ENCODE measurements at regions not wholly inside any gene's neighbourhood (a gene's known extent, or its start where the extent isn't known, plus 50 kb on each side); places are given as distances from the start of the nearest gene placed in this dataset.

- no peak for DNase-seq (ENCODE audit: low read depth in 1 of 2, low spot score in 1 of 2)
- Histone ChIP-seq H3K27me3 (ENCODE audit: insufficient read depth, poor library complexity, severe bottlenecking) (no peaks in the 10 kb centered on the region), H3K27ac (replicated peaks) (no peak overlapping the region), H3K4me3 (replicated peaks; ENCODE audit: insufficient read depth, low read length) (no peak overlapping the region)
- TF ChIP-seq POLR2AphosphoS5 (IDR thresholded peaks at IDR 0.05; ENCODE audit: low read depth), result no peak
- no peak for TF ChIP-seq CTCF (IDR thresholded peaks at IDR 0.05; ENCODE audit: insufficient read depth, low read length)
- no peak for TF ChIP-seq REST (IDR thresholded peaks at IDR 0.05; ENCODE audit: insufficient replicate concordance, low read depth)
- no peak for TF ChIP-seq SPI1 (IDR thresholded peaks at IDR 0.05; ENCODE audit: borderline replicate concordance, low read depth)
Observed at GRCh38 chr3:106837616-106838015, 539.6 kb upstream of the CCDC54 start.

GRCh38 chr3:106839576-106840280, 537.5 kb upstream of the CCDC54 start:
- Histone ChIP-seq H3K27me3 (ENCODE audit: insufficient read depth, poor library complexity, severe bottlenecking) (no peaks in the 10 kb centered on the region), H3K27ac (replicated peaks) (no peak overlapping the region), H3K4me3 (replicated peaks; ENCODE audit: insufficient read depth, low read length) (no peak overlapping the region)
- DNase-seq (ENCODE audit: low read depth in 1 of 2, low spot score in 1 of 2), result no peak
- TF ChIP-seq POLR2AphosphoS5 (IDR thresholded peaks at IDR 0.05; ENCODE audit: low read depth) (no peak), GABPA (IDR thresholded peaks at IDR 0.05; ENCODE audit: low read depth) (no peak)

GRCh38 chr3:106840319-106840718, 536.9 kb upstream of the CCDC54 start:
- no peak for DNase-seq (ENCODE audit: low read depth in 1 of 2, low spot score in 1 of 2)
- Histone ChIP-seq H3K27ac (replicated peaks) (no peak overlapping the region), H3K27me3 (ENCODE audit: insufficient read depth, poor library complexity, severe bottlenecking) (no peaks in the 10 kb centered on the region), H3K4me3 (replicated peaks; ENCODE audit: insufficient read depth, low read length) (no peak overlapping the region)
- TF ChIP-seq GABPA (IDR thresholded peaks at IDR 0.05; ENCODE audit: low read depth), result no peak
- no peak for TF ChIP-seq POLR2AphosphoS5 (IDR thresholded peaks at IDR 0.05; ENCODE audit: low read depth)
- no peak for TF ChIP-seq REST (IDR thresholded peaks at IDR 0.05; ENCODE audit: insufficient replicate concordance, low read depth)
- TF ChIP-seq CTCF (IDR thresholded peaks at IDR 0.05; ENCODE audit: insufficient read depth, low read length), result no peak

- no peak overlapping the region for H3K27ac ChIP-seq (replicated peaks)
- DNase-seq (ENCODE audit: low read depth in 1 of 2, low spot score in 1 of 2), result no peak
- TF ChIP-seq REST (IDR thresholded peaks at IDR 0.05; ENCODE audit: insufficient replicate concordance, low read depth) (no peak), SPI1 (IDR thresholded peaks at IDR 0.05; ENCODE audit: borderline replicate concordance, low read depth) (no peak), POLR2AphosphoS5 (IDR thresholded peaks at IDR 0.05; ENCODE audit: low read depth) (no peak), CTCF (IDR thresholded peaks at IDR 0.05; ENCODE audit: insufficient read depth, low read length) (no peak)
Observed at GRCh38 chr3:106842151-106842550, 535.1 kb upstream of the CCDC54 start.

More at GRCh38 chr3:106842151-106842550, 535.1 kb upstream of the CCDC54 start:
- Histone ChIP-seq H3K4me3 (replicated peaks; ENCODE audit: insufficient read depth, low read length) (no peak overlapping the region), H3K27me3 (ENCODE audit: insufficient read depth, poor library complexity, severe bottlenecking) (no peaks in the 10 kb centered on the region)

Data from HL-60 (cell line).